Heart left ventricle (tissue), 13 donors: ENCODE measurements at regions not wholly inside any gene's neighbourhood (a gene's known extent, or its start where the extent isn't known, plus 50 kb on each side); places are given as distances from the start of the nearest gene placed in this dataset.

Experiments
- POLR2A ChIP-seq, 2 donors: fragments of 450-650 bp; IDR thresholded peaks; one replicate each; pipeline ENCODE4 v1.6.1; 2017; ENCODE audit warnings: antibody characterized with exemption in 2 of 2, mild to moderate bottlenecking in 2 of 2, moderate library complexity in 2 of 2
- TF ChIP-seq, protein P1 (sequence below), 12 donors: fragments of 200-600 bp; sonication (generic) in 4 of 12; IDR thresholded peaks; one replicate each; pipeline versions ENCODE4 v1.5.0 to v1.8.0; 2018 to 2022; ENCODE audit warnings: antibody characterized with exemption in 12 of 12, mild to moderate bottlenecking in 5 of 12
- donor health status: ischemic (EF 13 %, LVEDD 7.1; RV severe dilation, severe dysfunction).
- donor health status: DM: no; HTN: yes; CAD: no.
- donor health status: DM: no; HTN: no; CAD: no.
- donor health status: ischemic (EF 25% LVEDD 6.9; RV normal size, moderate dysfunction).
- donor health status: ischemic (EF 25% LVEDD 5.7; RV mildly dilated, moderate dysfunction).
- donor health status: ischemic (EF 35%, LVEDD 5.7; RV mildly dilated, moderate dysfunction).
- donor health status: nonischemic (EF 11% LVEDD 7.7; RV severe dilation, severe dysfunction).
- donor health status: DM: yes; HTN: yes; CAD: no.
- donor health status: PGD.
- donor health status: ischemic (EF 29% LVEDD 5.4; RV normal size, mild dysfunction).
- donor health status: nonischemic (EF 23%, LVEDD 6.1; RV moderate dilation, normal function).

DNA sequence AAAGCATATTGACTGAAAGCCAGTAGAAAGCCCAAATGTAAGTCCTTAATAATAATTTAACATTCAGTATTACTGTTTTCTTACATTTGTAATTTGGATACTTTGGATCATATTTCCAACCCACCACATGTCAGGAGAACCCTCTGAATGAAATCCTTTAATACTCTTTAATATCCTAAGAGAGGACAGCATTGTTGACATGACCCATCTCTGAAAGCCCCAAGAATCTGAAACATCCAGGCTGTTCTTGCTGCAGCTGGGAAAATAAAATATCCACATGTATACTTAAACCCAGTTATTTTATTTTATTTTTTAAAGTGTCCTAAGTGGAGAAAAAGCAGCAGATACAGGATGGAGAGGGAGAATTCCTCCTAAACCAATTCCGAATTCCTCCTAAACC, 130.8 kb upstream of the RIPOR2 start:
- TF ChIP-seq, protein P1, sequence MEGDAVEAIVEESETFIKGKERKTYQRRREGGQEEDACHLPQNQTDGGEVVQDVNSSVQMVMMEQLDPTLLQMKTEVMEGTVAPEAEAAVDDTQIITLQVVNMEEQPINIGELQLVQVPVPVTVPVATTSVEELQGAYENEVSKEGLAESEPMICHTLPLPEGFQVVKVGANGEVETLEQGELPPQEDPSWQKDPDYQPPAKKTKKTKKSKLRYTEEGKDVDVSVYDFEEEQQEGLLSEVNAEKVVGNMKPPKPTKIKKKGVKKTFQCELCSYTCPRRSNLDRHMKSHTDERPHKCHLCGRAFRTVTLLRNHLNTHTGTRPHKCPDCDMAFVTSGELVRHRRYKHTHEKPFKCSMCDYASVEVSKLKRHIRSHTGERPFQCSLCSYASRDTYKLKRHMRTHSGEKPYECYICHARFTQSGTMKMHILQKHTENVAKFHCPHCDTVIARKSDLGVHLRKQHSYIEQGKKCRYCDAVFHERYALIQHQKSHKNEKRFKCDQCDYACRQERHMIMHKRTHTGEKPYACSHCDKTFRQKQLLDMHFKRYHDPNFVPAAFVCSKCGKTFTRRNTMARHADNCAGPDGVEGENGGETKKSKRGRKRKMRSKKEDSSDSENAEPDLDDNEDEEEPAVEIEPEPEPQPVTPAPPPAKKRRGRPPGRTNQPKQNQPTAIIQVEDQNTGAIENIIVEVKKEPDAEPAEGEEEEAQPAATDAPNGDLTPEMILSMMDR (IDR thresholded peaks at IDR 0.05), result no peak
- TF ChIP-seq POLR2A (IDR thresholded peaks at IDR 0.05), result no peak
